CD4-positive, alpha-beta T cell treated with Interleukin-17A for 1 hour (primary cell): ENCODE measurements at regions not wholly inside any gene's neighbourhood (a gene's known extent, or its start where the extent isn't known, plus 50 kb on each side); places are given as distances from the start of the nearest gene placed in this dataset.

Experiments used
- DNase-seq: peaks from one replicate; pipeline ENCODE4 v3.0.0-alpha.2; 2020

- DNase-seq, result no peak
These were observed 277.9 kb upstream of the SEMA6D start for GRCh38 chr15:47439146-47440111.

GRCh38 chr15:47442371-47442770 is 274.9 kb upstream of the SEMA6D start:
- DNase-seq, result no peak

- DNase-seq, result no peak
These were observed 273.5 kb upstream of the SEMA6D start for GRCh38 chr15:47443839-47444238.

- no peak for DNase-seq
These were observed 271.4 kb upstream of the SEMA6D start for GRCh38 chr15:47445723-47446392.

GRCh38 chr15:47460795-47461573 is 256.3 kb upstream of the SEMA6D start:
- DNase-seq, result no peak

GRCh38 chr15:47461652-47462141 is 255.6 kb upstream of the SEMA6D start:
- no peak for DNase-seq

GRCh38 chr15:47466357-47466756 is 250.9 kb upstream of the SEMA6D start:
- DNase-seq, result no peak

- DNase-seq, result no peak
These were observed 246.3 kb upstream of the SEMA6D start for GRCh38 chr15:47470983-47471382.

- no peak for DNase-seq
These were observed 244.1 kb upstream of the SEMA6D start for GRCh38 chr15:47473106-47473725.

GRCh38 chr15:47473832-47474231 is 243.5 kb upstream of the SEMA6D start:
- DNase-seq, result no peak

GRCh38 chr15:47475336-47475735 is 242.0 kb upstream of the SEMA6D start:
- no peak for DNase-seq

GRCh38 chr15:47477341-47477740 is 240.0 kb upstream of the SEMA6D start:
- no peak for DNase-seq

GRCh38 chr15:47484059-47484458 is 233.2 kb upstream of the SEMA6D start:
- no peak for DNase-seq

GRCh38 chr15:47484997-47485396 is 232.3 kb upstream of the SEMA6D start:
- no peak for DNase-seq

- no peak for DNase-seq
These were observed 231.9 kb upstream of the SEMA6D start for GRCh38 chr15:47485419-47485818.

GRCh38 chr15:47486040-47486439 is 231.3 kb upstream of the SEMA6D start:
- no peak for DNase-seq

GRCh38 chr15:47492195-47492594 is 225.1 kb upstream of the SEMA6D start:
- no peak for DNase-seq

- DNase-seq, result no peak
These were observed 223.7 kb upstream of the SEMA6D start for GRCh38 chr15:47493357-47494247.

- no peak for DNase-seq
These were observed 220.7 kb upstream of the SEMA6D start for GRCh38 chr15:47496343-47497185.

- DNase-seq, result no peak
These were observed 216.5 kb upstream of the SEMA6D start for GRCh38 chr15:47500842-47501241.

- no peak for DNase-seq
These were observed 215.3 kb upstream of the SEMA6D start for GRCh38 chr15:47502041-47502440.
